GM12891 (cell line): ENCODE measurements at regions not wholly inside any gene's neighbourhood (a gene's known extent, or its start where the extent isn't known, plus 50 kb on each side); places are given as distances from the start of the nearest gene placed in this dataset.

Source experiments
- DNase-seq: peaks from one replicate; pipeline ENCODE4 v3.0.0; 2011; ENCODE audit warnings: low spot score; ENCODE audit not compliant: insufficient read length
- FAIRE-seq: peaks from 2 replicates; lab custom pipeline; 2011; peaks lifted over from hg19 to GRCh38; lab: Jason Lieb, UNC
- PAX5 ChIP-seq: IDR thresholded peaks from 2 replicates; pipeline ENCODE4 v1.6.1; 2011; ENCODE audit warnings: low read length, moderate library complexity, mild to moderate bottlenecking; ENCODE audit not compliant: insufficient read depth, severe bottlenecking
- POLR2A ChIP-seq: IDR thresholded peaks from 2 replicates; pipeline ENCODE4 v1.6.1; 2011; ENCODE audit warnings: low read depth, low read length, control low read depth
- POLR2AphosphoS5 ChIP-seq: IDR thresholded peaks from 2 replicates; pipeline ENCODE4 v1.6.1; 2011; ENCODE audit warnings: low read depth, low read length, control low read depth
- POU2F2 ChIP-seq: IDR thresholded peaks from 2 replicates; pipeline ENCODE4 v1.6.1; 2011; ENCODE audit warnings: low read depth, mild to moderate bottlenecking, control low read depth, low read length, moderate library complexity
- SPI1 ChIP-seq: IDR thresholded peaks from 2 replicates; pipeline ENCODE4 v1.6.1; 2011; ENCODE audit warnings: low read depth, low read length, control low read depth
- TAF1 ChIP-seq: IDR thresholded peaks from 2 replicates; pipeline ENCODE4 v1.6.1; 2011; ENCODE audit warnings: low read depth, low read length, control low read depth

DNA sequence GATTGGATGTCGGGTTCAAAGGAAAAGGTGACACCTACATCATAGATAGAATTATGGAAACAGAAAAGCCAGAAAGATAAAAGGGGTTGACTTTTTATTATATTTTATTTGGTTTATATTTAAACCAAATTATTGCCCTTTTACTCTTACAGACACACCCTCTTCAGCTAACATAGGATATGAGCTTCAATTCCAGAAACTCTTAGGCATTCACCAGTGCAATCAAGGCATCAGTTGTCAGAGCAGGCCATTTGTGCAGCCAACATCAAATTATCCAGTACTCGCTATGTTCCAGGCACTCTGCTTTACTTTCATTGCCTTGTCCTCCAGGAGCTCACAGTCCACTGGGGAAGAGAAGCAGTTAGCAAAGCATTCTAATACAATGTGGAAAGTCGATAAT is 347.5 kb downstream of the TFEC start:
- TF ChIP-seq PAX5 (no peak), SPI1 (no peak), POLR2A (no peak), TAF1 (no peak)
- DNase-seq (no peak), FAIRE-seq (no peak)

DNA sequence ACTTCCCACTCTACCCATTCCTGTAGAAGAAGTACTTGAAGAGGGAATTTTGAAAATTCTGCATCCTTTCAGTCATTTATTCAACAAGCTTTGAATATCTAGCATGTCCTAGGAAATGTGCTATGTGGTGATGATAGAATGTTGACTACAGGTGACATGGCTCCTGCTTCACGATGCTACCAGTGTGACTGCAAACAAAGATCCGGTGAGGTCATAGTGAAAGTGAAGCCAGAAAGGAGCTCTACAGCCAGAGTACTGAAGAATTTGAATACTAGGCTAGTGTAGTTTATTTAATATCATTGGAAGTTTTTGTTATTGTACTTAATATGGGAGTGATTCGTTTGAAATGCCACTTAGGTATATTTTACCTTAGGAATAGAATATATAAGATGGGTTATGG is 348.1 kb downstream of the TFEC start:
- no peak for FAIRE-seq
- no peak for DNase-seq
- TF ChIP-seq TAF1, result no peak
- TF ChIP-seq POLR2A, result no peak
- TF ChIP-seq POLR2AphosphoS5, result no peak
- TF ChIP-seq SPI1, result no peak
- no peak for TF ChIP-seq PAX5
- no peak for TF ChIP-seq POU2F2

DNA sequence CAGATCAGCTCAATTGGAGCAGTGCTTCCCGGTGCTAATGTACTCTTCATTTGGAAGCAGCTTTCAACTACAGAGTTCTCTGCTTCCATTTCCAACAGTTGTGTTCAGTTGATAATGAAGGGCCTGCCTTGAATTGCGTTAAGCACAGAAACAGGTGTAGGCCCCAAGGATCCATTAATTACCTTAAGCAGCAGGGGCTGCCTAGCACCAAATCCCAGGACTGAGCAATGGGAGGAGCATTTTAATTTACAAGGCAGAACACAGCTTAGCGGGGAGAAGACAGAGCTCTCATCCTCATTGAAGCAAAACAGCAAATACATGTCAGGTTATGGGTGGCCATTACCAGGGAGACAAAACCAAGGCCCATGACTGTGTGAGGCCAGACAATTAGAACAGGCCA is 349.6 kb downstream of the TFEC start:
- TF ChIP-seq TAF1 (no peak), SPI1 (no peak), POU2F2 (no peak), POLR2A (no peak), PAX5 (no peak), POLR2AphosphoS5 (no peak)
- DNase-seq, result no peak
- FAIRE-seq, result no peak

GRCh38 chr7:115679976-115680375 is 350.6 kb downstream of the TFEC start:
- DNase-seq, result no peak
- no peak for TF ChIP-seq SPI1
- TF ChIP-seq POLR2AphosphoS5, result no peak
- TF ChIP-seq POU2F2, result no peak
- TF ChIP-seq PAX5, result no peak
- TF ChIP-seq POLR2A, result no peak
- no peak for TF ChIP-seq TAF1
- FAIRE-seq, result peak; percentile 16

- TF ChIP-seq POLR2AphosphoS5, result no peak
- TF ChIP-seq POLR2A, result no peak
- TF ChIP-seq SPI1, result no peak
- no peak for TF ChIP-seq POU2F2
- TF ChIP-seq PAX5, result no peak
- TF ChIP-seq TAF1, result no peak
- DNase-seq (no peak), FAIRE-seq (no peak)
Observed at GRCh38 chr7:115679423-115679822, 351.1 kb downstream of the TFEC start.

DNA sequence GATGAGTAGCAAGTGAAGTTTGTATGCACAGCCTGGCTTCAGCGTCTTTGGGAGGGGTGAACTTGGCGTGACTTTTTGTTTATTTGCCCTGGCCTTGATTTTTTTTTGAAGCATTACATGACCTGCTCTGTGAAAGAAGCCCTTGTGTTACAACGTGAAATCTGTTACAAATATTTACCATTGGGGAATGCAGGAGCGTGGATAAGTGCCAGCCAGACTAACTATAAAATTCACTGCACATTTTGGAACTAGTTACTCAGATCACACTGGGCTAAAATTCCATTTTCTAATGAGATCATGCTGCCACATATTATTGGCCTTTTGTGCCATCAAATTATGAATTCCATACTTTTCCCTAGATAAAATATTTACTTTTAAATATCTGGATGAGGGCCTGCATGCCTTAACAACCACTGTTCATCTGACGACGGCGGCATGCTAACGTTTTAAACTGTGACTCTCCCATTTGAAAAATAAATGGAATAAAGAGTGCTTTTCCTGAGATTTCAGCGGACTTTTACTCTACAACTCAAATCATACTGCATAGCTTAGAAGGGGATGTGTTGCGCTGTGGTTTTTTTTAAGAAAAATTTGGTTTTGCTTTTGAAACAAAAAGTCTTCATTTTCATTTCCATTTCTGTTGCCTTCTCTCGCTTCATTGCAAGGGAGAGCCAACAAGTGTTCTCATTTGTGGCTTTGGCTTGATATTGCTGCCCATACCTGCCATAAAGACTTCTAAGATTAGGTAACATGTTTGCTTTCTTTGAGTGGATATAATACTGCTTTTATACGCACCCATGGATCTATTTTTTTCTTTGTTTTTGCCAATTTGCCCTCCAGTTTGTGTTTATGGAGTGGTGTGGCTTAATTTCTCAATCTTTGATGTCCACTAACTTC is 352.2 kb downstream of the TFEC start:
- FAIRE-seq (no peak), DNase-seq (no peak)
- TF ChIP-seq SPI1 (no peak), POU2F2 (no peak), PAX5 (no peak), POLR2A (no peak), POLR2AphosphoS5 (no peak), TAF1 (no peak)

DNA sequence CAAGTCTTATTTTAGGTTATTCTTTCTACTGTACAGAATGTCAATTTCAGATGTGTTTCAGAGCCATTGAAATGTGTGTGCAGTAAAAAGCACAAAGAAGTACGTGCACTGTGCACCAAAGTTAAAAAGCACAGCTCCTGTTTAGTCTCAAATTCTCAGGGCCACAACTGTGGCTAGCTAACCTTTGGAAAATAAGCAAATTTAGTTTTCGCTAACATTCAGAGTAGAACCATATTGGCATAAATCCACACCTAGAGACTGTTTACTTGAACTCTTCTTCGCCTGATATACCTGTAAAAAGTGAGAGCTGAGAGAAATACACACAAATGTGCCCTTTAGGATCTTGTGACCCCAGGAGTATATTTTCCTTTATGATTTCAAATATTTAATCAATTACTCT is 353.9 kb downstream of the TFEC start:
- DNase-seq, result no peak
- FAIRE-seq, result no peak
- TF ChIP-seq PAX5, result no peak
- TF ChIP-seq TAF1, result no peak
- TF ChIP-seq POLR2AphosphoS5, result no peak
- no peak for TF ChIP-seq POLR2A
- no peak for TF ChIP-seq SPI1
- no peak for TF ChIP-seq POU2F2

DNA sequence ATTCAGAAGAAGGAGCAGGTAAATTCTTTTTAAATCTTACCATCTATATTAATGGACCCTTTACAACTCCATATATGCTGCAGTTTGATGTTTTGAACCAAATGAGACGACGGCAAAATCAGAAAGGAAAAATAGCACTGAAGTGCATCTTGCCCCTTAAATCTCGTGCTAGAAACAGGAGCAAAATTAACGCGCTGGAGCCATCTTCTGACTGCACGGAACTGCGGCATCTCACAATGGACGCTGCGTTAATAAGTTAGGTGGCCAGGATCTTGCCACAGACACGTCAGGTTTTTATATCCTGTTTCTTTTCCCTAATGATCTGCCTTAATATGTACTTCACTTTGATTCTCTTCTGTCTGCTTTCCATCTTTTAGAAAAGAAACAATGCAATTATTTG is 354.5 kb downstream of the TFEC start:
- no peak for DNase-seq
- FAIRE-seq, result no peak
- TF ChIP-seq POLR2AphosphoS5 (no peak), POLR2A (no peak), SPI1 (no peak), POU2F2 (no peak), TAF1 (no peak), PAX5 (no peak)

- no peak for FAIRE-seq
- no peak for DNase-seq
- no peak for TF ChIP-seq SPI1
- TF ChIP-seq POU2F2, result no peak
- no peak for TF ChIP-seq POLR2A
- TF ChIP-seq POLR2AphosphoS5, result no peak
- TF ChIP-seq TAF1, result no peak
- no peak for TF ChIP-seq PAX5
Observed at GRCh38 chr7:115674467-115675024, 356.0 kb downstream of the TFEC start.

DNA sequence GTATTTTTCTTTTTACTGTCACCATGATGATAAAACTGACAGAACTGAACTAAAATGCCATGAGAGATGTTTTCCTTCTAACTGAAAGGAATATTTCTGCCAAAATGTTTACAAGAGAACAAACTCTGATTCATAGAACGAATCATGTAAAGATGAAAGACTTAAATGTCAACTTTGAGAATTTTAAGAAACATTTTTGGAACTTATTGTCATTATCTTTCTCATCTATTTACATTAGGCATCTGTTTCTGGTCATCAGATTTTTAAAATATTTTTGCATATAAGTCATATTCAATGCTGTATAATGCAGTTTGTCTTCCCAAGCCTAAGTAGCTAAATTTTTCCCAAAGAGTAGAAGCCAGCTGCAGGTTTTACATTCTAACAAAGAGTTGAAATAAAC is 358.5 kb downstream of the TFEC start:
- DNase-seq, result no peak
- FAIRE-seq, result no peak
- TF ChIP-seq POLR2AphosphoS5 (no peak), POU2F2 (no peak), TAF1 (no peak), POLR2A (no peak), SPI1 (no peak)
